OCI-LY7 (cell line): ENCODE measurements at regions not wholly inside any gene's neighbourhood (a gene's known extent, or its start where the extent isn't known, plus 50 kb on each side); places are given as distances from the start of the nearest gene placed in this dataset.

Experiments
- BruUV-seq: library from RNA; stranded (reverse); fragments of 400-500 nt; replicated peaks from 2 replicates; lab custom pipeline; 2021; lab: Mats Ljungman, UMichigan
- CTCF ChIA-PET: fragments of 300-600 bp; sonication (Branson Sonifier 250); formaldehyde crosslinking; loops from one replicate; lab custom pipeline; 2022; ENCODE audit warnings: antibody characterized with exemption; ENCODE audit not compliant: unreplicated experiment; lab: Charles Lee
- POLR2A ChIA-PET: fragments of 300-600 bp; sonication (Branson Sonifier 250); formaldehyde crosslinking; loops from one replicate; lab custom pipeline; 2022; ENCODE audit warnings: antibody characterized with exemption; lab: Charles Lee
- DNase-seq: peaks from one replicate; pipeline ENCODE4 v3.0.0-alpha.2; 2015; ENCODE audit warnings: low spot score
- H2AFZ ChIP-seq: fragments of 200-600 bp; sonication (generic), shearing (Covaris generic); 2 replicates; pipeline ENCODE4 v1.6.1; 2014; ENCODE audit warnings: mild to moderate bottlenecking, antibody characterized with exemption, low read length, moderate library complexity
- H3K27ac ChIP-seq: fragments of 200-600 bp; sonication (generic); 2 replicates; pipeline ENCODE4 v1.5.1; 2014; ENCODE audit warnings: mixed run types, low read depth, mild to moderate bottlenecking, moderate library complexity, low read length, inconsistent platforms; ENCODE audit not compliant: poor library complexity, severe bottlenecking
- H3K36me3 ChIP-seq: fragments of 200-600 bp; sonication (generic); 2 replicates; pipeline ENCODE4 v1.6.1; 2014; ENCODE audit warnings: mild to moderate bottlenecking, antibody characterized with exemption, low read length, moderate library complexity, mixed read lengths; ENCODE audit not compliant: insufficient read depth
- H3K4me1 ChIP-seq: fragments of 200-600 bp; sonication (generic); 2 replicates; pipeline ENCODE4 v1.5.1; 2014; ENCODE audit warnings: mild to moderate bottlenecking, low read length; ENCODE audit not compliant: insufficient read depth, poor library complexity, severe bottlenecking
- H3K4me2 ChIP-seq: fragments of 200-600 bp; sonication (generic); 2 replicates; pipeline ENCODE4 v1.6.1; 2014; ENCODE audit warnings: mild to moderate bottlenecking, low read length
- H3K4me3 ChIP-seq: fragments of 200-600 bp; sonication (generic); 2 replicates; pipeline ENCODE4 v1.5.1; 2014; ENCODE audit warnings: mild to moderate bottlenecking, low read depth, low read length; ENCODE audit not compliant: poor library complexity, severe bottlenecking
- H3K79me2 ChIP-seq: fragments of 200-600 bp; sonication (generic); 2 replicates; pipeline ENCODE4 v1.6.1; 2016; ENCODE audit warnings: low read depth, mild to moderate bottlenecking, low read length, moderate library complexity, mixed read lengths; ENCODE audit not compliant: insufficient read depth
- H3K9me2 ChIP-seq: fragments of 200-600 bp; sonication (generic); 2 replicates; pipeline ENCODE4 v1.6.1; 2016; ENCODE audit warnings: mild to moderate bottlenecking, low read length, mixed read lengths; ENCODE audit not compliant: insufficient read depth
- H3K9me3 ChIP-seq: fragments of 200-600 bp; sonication (generic); 2 replicates; pipeline ENCODE4 v1.6.1; 2014; ENCODE audit warnings: mild to moderate bottlenecking, mixed run types, low read length, mixed read lengths
- H4K20me1 ChIP-seq: fragments of 200-600 bp; sonication (generic); 2 replicates; pipeline ENCODE4 v1.6.1; 2014; ENCODE audit warnings: mild to moderate bottlenecking, antibody characterized with exemption, low read length, moderate library complexity, mixed read lengths; ENCODE audit not compliant: insufficient read depth
- CTCF ChIP-seq: fragments of 200-600 bp; sonication (generic); conservative IDR thresholded peaks from 2 replicates; pipeline ENCODE4 v1.5.1; 2014; ENCODE audit warnings: mild to moderate bottlenecking, antibody characterized with exemption, low read length, moderate library complexity, mixed read lengths
- EZH2phosphoT487 ChIP-seq: fragments of 200-600 bp; sonication (generic); IDR thresholded peaks from 2 replicates; pipeline ENCODE4 v1.6.1; 2018; ENCODE audit warnings: low read depth, borderline replicate concordance, mild to moderate bottlenecking, mixed run types, antibody characterized with exemption, low read length, moderate library complexity, mixed read lengths
- intact Hi-C: fragments of 100-400 bp; cut with micrococcal nuclease; formaldehyde crosslinking; loops from one replicate; pipeline ENCODE4 v1.10.0; 2022; ENCODE audit not compliant: unreplicated experiment

GRCh38 chr21:22743085-22743484, 1744.9 kb downstream of the NCAM2 start:
- Histone ChIP-seq H3K79me2 (no peaks in the 10 kb centered on the region), H4K20me1 (no peaks in the 10 kb centered on the region), H3K36me3 (no peaks in the 10 kb centered on the region), H3K4me3 (no peak overlapping the region), H3K9me2 (no peaks in the 10 kb centered on the region), H3K4me2 (no peak overlapping the region), H3K4me1 (no peaks in the 10 kb centered on the region), H2AFZ (no peak overlapping the region), H3K27ac (no peak overlapping the region), H3K9me3 (peaks cover 12% of the 10 kb centered on the region; the same call in 1 of the 2 replicates)
- POLR2A ChIA-PET: no interaction called here
- no TSS peak for BruUV-seq
- intact Hi-C loops: no loop called here
- CTCF ChIA-PET: no interaction called here
- no peak for TF ChIP-seq CTCF
- TF ChIP-seq EZH2phosphoT487: no peak
- DNase-seq: no peak

- H4K20me1 ChIP-seq: no peaks in the 10 kb centered on the region
- intact Hi-C loops: no loop called here
- no peak overlapping the region for H3K27ac ChIP-seq
- ChIA-PET CTCF (no interaction called here), POLR2A (no interaction called here)
- H3K4me2 ChIP-seq: no peak overlapping the region
- H3K9me3 ChIP-seq: 0 out of 2 replicates have a peak, but pooled peaks cover 3% of the 10 kb centered on the region
- H3K4me3 ChIP-seq: no peak overlapping the region
- H3K4me1 ChIP-seq: no peaks in the 10 kb centered on the region
- no peaks in the 10 kb centered on the region for H3K9me2 ChIP-seq
- H3K36me3 ChIP-seq: no peaks in the 10 kb centered on the region
- no peak for DNase-seq
- no peaks in the 10 kb centered on the region for H3K79me2 ChIP-seq
- no peak for TF ChIP-seq CTCF
- TF ChIP-seq EZH2phosphoT487: no peak
- no TSS peak for BruUV-seq
- no peak overlapping the region for H2AFZ ChIP-seq
Measured at GRCh38 chr21:22754746-22755145, 1756.5 kb downstream of the NCAM2 start.

- POLR2A ChIA-PET: no interaction called here
- Histone ChIP-seq H3K36me3 (no peaks in the 10 kb centered on the region), H3K79me2 (no peaks in the 10 kb centered on the region), H2AFZ (no peak overlapping the region), H3K9me3 (0 out of 2 replicates have a peak, but pooled peaks cover 3% of the 10 kb centered on the region), H3K27ac (no peak overlapping the region), H3K9me2 (no peaks in the 10 kb centered on the region), H3K4me3 (no peak overlapping the region), H3K4me1 (no peaks in the 10 kb centered on the region), H4K20me1 (no peaks in the 10 kb centered on the region), H3K4me2 (no peak overlapping the region)
- DNase-seq: no peak
- intact Hi-C loops: no loop called here
- CTCF ChIA-PET: no interaction called here
- no TSS peak for BruUV-seq
- TF ChIP-seq EZH2phosphoT487 (no peak), CTCF (no peak)
Measured at GRCh38 chr21:22758478-22758877, 1760.3 kb downstream of the NCAM2 start.
